OCI-M1 (cell line): ENCODE measurements at regions not wholly inside any gene's neighbourhood (a gene's known extent, or its start where the extent isn't known, plus 50 kb on each side); places are given as distances from the start of the nearest gene placed in this dataset.
A peak's percentile ranks its signal among the peaks of the same experiment; 100 is the strongest.

ENCODE experiments used
- DNase-seq: peaks from one replicate; lab custom pipeline; 2025; lab: John Stamatoyannopoulos, UW

GRCh38 chr7:22563032-22563501, 63.1 kb upstream of the STEAP1B start:
- DNase-seq: peak; percentile 53

DNA sequence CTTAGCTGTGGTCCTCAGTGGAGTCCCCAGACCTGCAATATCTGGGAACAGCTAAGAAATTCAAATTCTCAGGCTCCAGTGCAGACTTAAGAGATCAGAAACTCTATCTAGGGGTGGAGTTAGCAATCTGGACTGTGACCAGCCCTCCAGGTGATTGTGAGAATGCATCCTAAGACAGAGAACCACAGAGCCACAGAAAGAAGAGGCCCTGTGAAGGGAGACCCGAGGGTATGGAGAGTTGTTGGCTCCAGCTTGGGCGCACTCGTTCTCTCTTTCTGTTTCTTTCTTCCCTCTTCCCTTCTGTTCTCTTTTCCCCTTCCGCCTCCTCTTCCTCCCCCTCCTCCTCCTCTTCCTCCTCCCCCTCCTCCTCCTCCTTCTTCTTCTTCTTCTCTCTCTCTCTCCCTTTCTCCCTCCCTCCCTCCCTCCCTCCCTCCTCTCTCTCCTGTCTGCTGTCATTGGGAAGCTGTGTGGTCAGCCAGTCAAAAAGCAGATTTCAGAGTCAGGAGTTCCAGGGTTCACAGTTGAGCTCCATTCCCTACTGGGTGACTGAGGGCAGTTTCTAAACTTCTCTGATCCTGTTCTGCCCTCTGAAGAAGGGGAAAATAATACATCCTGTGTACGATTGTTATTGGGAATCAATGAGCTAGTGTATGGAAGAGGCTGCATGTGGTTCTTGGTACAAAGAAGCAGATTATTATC, 62.1 kb upstream of the STEAP1B start:
- DNase-seq: no peak

DNA sequence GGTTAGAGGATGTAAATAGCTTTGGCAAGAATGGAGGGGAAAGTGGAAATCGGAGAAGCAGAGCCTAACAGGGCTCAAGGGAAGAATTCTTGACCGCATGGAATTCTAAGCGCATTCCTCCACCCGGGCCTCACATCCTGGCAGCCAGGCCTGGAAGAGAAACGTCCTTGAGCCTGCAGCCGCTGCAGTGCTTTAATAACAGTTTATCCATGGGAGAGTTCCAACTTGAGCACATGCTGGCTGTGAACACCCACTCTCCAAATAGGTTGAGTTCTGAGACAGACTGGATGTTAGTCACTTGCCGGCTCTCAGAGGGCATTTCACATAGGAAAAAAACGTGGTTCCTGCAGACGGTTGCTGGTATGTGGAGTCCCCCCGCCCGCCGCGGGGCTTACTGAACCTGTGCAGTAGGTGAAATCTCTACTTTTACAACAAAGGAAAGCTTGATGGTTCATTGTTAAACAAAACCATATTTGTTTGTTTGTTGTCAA, 61.4 kb upstream of the STEAP1B start:
- no peak for DNase-seq

- peak; percentile 75 for DNase-seq
Measured at GRCh38 chr7:22559829-22560489, 60.0 kb upstream of the STEAP1B start.

DNA sequence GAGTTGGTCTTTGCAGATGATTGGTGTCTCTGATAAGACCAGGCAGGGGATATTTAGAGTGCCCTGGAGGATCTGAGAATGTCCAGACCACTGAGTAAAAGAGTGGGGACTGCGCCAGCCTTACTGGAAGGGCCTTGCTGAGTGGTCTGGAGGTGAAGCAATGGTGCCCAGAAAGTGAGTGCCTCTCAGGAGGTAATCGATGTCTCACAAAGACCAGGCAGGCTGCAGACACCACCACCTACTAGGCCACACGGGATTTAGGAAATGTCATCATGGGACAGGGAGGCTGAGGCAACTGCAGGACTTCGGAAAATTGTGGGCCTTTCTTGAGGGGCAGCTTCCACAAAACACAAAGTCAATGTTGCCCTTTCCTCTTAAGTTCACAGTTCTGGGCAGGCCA, 57.2 kb upstream of the STEAP1B start:
- DNase-seq: no peak

DNA sequence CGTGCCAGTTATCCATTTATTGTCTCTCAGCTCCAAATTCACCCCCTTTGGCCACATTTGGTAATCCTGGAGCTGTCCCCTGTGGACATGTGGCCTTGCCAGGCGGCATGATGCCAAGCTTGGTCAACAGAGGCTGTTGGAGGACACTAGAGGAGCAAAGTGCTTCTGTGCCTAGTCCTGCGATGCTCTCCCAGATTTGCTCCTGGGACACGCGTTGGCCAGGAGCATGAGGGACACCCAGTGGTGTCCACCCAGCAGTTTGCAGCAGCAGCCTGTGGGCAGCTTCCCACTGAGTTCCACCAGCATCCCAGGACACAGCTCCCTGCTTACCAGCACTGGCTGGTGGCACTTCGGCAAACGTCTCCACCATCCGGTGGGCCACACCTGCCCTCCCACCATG, 55.5 kb upstream of the STEAP1B start:
- no peak for DNase-seq

DNA sequence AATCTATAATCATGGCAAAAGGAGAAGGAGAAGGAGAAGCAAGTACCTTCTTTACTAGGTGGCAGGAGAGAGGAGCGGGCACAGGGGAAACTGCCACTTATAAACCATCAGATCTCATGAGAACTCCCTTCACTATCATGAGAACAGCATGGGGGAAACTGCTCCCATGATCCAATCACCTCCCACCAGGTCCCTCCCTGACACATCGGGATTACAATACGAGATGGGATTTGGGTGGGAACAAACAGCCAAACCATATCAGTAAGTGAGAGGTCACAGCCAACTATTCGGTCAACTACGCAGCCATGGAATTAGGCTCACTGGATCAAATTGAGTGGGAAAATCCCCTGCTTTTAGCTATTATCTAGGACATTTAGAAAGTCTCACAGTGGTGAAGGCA, 54.2 kb upstream of the STEAP1B start:
- no peak for DNase-seq

- no peak for DNase-seq
Measured at GRCh38 chr7:22551768-22552513, 52.0 kb upstream of the STEAP1B start.

- DNase-seq: no peak
Measured at GRCh38 chr7:22550514-22551030, 50.6 kb upstream of the STEAP1B start.

DNA sequence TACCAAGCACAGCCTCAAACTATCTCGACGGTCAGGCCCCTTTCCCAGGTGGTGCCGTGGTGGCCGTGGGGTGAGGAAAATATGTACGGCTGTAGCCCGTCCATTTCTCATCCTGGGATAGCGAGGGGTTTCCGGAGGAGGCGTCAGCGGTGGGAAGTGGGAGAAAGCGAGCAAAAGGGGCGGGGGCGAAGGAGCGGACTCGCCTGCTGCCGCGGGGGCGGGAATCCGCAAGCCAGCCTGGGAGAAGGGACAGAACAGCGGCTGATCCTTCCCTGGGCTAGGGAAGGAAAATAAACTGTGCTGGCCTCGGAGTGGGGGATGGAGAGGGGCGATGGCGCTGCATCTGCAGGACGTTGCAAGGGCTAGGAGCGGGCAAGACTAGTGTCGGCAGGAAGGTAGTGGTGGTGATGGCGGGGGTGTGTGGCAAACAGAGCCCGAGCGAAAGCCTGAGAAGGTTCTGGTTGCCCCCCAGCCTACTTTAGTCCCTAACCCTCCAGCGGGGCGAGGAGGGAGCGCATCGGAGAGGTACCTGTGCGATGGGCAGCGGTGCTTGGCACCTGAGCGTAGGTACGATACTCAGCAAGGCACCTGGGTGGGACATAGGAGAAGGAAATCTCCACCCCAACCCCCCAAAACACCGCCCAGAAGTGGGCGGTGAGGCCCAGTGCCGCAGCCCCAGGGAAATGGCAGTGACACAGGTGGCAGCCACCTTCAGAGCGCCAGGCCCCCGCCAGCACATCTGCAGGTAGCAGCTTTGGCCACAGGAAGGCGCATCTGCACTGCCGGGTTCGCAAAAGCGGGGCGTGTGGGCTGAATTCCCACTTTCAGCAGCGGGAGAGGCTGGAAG, 49.9 kb upstream of the STEAP1B start:
- no peak for DNase-seq
